Heart left ventricle (tissue), 16 donors: ENCODE measurements at regions not wholly inside any gene's neighbourhood (a gene's known extent, or its start where the extent isn't known, plus 50 kb on each side); places are given as distances from the start of the nearest gene placed in this dataset.
A peak's percentile ranks its signal among the peaks of the same experiment; 100 is the strongest.

Source experiments
- ATAC-seq, 4 donors: fragments of 200-7000 bp; cut with Tn5 transposase; one replicate each; pipeline ENCODE4 v1.9.1; 2020 to 2022; ENCODE audit warnings: moderate library complexity in 4 of 4, mild to moderate bottlenecking in 3 of 4, moderate number of reproducible peaks in 1 of 4
- DNase-seq, 5 donors: peaks; one replicate each; pipeline ENCODE4 v3.0.0-alpha.2; 2020
- H3K27ac ChIP-seq, 12 donors: fragments of 200-600 bp; sonication (generic) in 4 of 12; one replicate each; pipeline versions ENCODE4 v1.5.0 to v1.8.0; 2016 to 2022; ENCODE audit warnings: mild to moderate bottlenecking in 2 of 12
- H3K27me3 ChIP-seq, 9 donors: fragments of 200-600 bp; sonication (generic) in 2 of 9; one replicate each; pipeline versions ENCODE4 v1.5.1 to v1.8.0; 2016 to 2022; ENCODE audit warnings: mild to moderate bottlenecking in 3 of 9
- H3K36me3 ChIP-seq, 9 donors: fragments of 200-600 bp; sonication (generic) in 2 of 9; one replicate each; pipeline versions ENCODE4 v1.5.0 to v1.8.0; 2018 to 2022; ENCODE audit warnings: mild to moderate bottlenecking in 2 of 9
- H3K4me1 ChIP-seq, 12 donors: fragments of 200-600 bp; sonication (generic) in 4 of 12; one replicate each; pipeline versions ENCODE4 v1.5.0 to v1.8.0; 2016 to 2022; ENCODE audit warnings: mild to moderate bottlenecking in 3 of 12
- H3K4me3 ChIP-seq, 12 donors: fragments of 200-600 bp; sonication (generic) in 4 of 12; one replicate each; pipeline versions ENCODE4 v1.5.0 to v1.8.0; 2017 to 2022; ENCODE audit warnings: mild to moderate bottlenecking in 9 of 12, moderate library complexity in 4 of 12
- H3K9me3 ChIP-seq, 12 donors: fragments of 200-600 bp; sonication (generic) in 4 of 12; one replicate each; pipeline versions ENCODE4 v1.5.0 to v1.8.0; 2016 to 2022; ENCODE audit warnings: mild to moderate bottlenecking in 1 of 12
- CTCF ChIP-seq, 12 donors: fragments of 200-600 bp; sonication (generic) in 4 of 12; IDR thresholded peaks; one replicate each; pipeline versions ENCODE4 v1.5.0 to v1.8.0; 2018 to 2022; ENCODE audit warnings: antibody characterized with exemption in 12 of 12, mild to moderate bottlenecking in 5 of 12
- POLR2A ChIP-seq, 2 donors: fragments of 450-650 bp; IDR thresholded peaks; one replicate each; pipeline ENCODE4 v1.6.1; 2017; ENCODE audit warnings: antibody characterized with exemption in 2 of 2, mild to moderate bottlenecking in 2 of 2, moderate library complexity in 2 of 2
- WGBS, 4 donors: extraction: QIAGEN DNeasy Blood & Tissue Kit in 2 of 4; methylation state at CpG; one replicate each; pipeline versions ENCODE4 v1.1.5 to v1.1.7; 2013 to 2018; 5-methylcytosine and 5-hydroxymethylcytosine counted together
- intact Hi-C, 10 donors: fragments of 100-400 bp; cut with DNase I; formaldehyde crosslinking; loops; one replicate each; pipeline versions ENCODE4 v1.11.1 to v1.14.2; 2022
- donor health status: ischemic (EF 13 %, LVEDD 7.1; RV severe dilation, severe dysfunction).
- donor health status: healthy with polysubstance abuse.
- donor health status: DM: no; HTN: yes; CAD: no.
- donor health status: DM: no; HTN: no; CAD: no.
- donor health status: ischemic (EF 25% LVEDD 6.9; RV normal size, moderate dysfunction).
- donor health status: ischemic (EF 25% LVEDD 5.7; RV mildly dilated, moderate dysfunction).
- donor health status: healthy.
- donor health status: DM: yes; HTN: yes; CAD: no.
- donor health status: ischemic (EF 35%, LVEDD 5.7; RV mildly dilated, moderate dysfunction).
- donor health status: nonischemic (EF 11% LVEDD 7.7; RV severe dilation, severe dysfunction).
- donor health status: DM: yes; HTN: yes; CAD: no.
- donor health status: PGD.
- donor health status: ischemic (EF 29% LVEDD 5.4; RV normal size, mild dysfunction).
- donor health status: nonischemic (EF 23%, LVEDD 6.1; RV moderate dilation, normal function).

- Histone ChIP-seq H3K9me3 (peaks cover 0 to 18% (median 0%) of the 10 kb centered on the region in 12 donors), H3K27ac (no peak overlapping the region), H3K27me3 (no peaks in the 10 kb centered on the region), H3K4me1 (no peaks in the 10 kb centered on the region), H3K36me3 (no peaks in the 10 kb centered on the region), H3K4me3 (no peak overlapping the region)
- no peak for TF ChIP-seq CTCF (IDR thresholded peaks at IDR 0.05)
- no peak for TF ChIP-seq POLR2A (IDR thresholded peaks at IDR 0.05)
- WGBS, 4 donors = 83 to 87% (median 87%) methylated on average over 4 of the region's 4 CpGs
- intact Hi-C loops = no loop called here
- ATAC-seq (no peak), DNase-seq (no peak)
Observed at GRCh38 chr11:96785073-96785472, 395.3 kb downstream of the JRKL start.

GRCh38 chr11:96794152-96794551, 404.3 kb downstream of the JRKL start:
- ATAC-seq (no peak), DNase-seq (no peak)
- H3K4me1 ChIP-seq = peaks cover 0 to 2% (median 0%) of the 10 kb centered on the region in 12 donors
- H3K27ac ChIP-seq = no peak overlapping the region
- peaks cover 0 to 9% (median 0%) of the 10 kb centered on the region in 12 donors for H3K9me3 ChIP-seq
- H3K4me3 ChIP-seq = no peak overlapping the region
- no peak for TF ChIP-seq CTCF (IDR thresholded peaks at IDR 0.05)
- no peak for TF ChIP-seq POLR2A (IDR thresholded peaks at IDR 0.05)
- no peaks in the 10 kb centered on the region for H3K36me3 ChIP-seq
- WGBS, 4 donors = 77 to 89% (median 86%) methylated on average over 2 of the region's 2 CpGs
- intact Hi-C loops = loop anchor here in 2 of 10 donors (10.0 kb wide), 1 partner anchor 329 kb away; no protein-coding TSS in a partner anchor
- H3K27me3 ChIP-seq = no peaks in the 10 kb centered on the region

- peak overlapping the region in 3 of 12 donors; percentile 20 to 46 (median 25) for H3K27ac ChIP-seq
- ATAC-seq (peak; percentile 87 to 99 (median 94)), DNase-seq (no peak)
- intact Hi-C loops = loop anchor here in 3 of 10 donors (5.0 to 10.0 kb wide), 2 partner anchors 331 to 334 kb away; no protein-coding TSS in a partner anchor
- no peaks in the 10 kb centered on the region for H3K9me3 ChIP-seq
- H3K4me3 ChIP-seq = no peak overlapping the region
- TF ChIP-seq POLR2A (IDR thresholded peaks at IDR 0.05) = no peak
- TF ChIP-seq CTCF (IDR thresholded peaks at IDR 0.05) = no peak
- H3K36me3 ChIP-seq = no peaks in the 10 kb centered on the region
- 39 to 57% (median 41%) methylated on average over 1 of the region's 1 CpG for WGBS, 4 donors
- H3K4me1 ChIP-seq = peaks cover 0 to 2% (median 0%) of the 10 kb centered on the region in 12 donors
- H3K27me3 ChIP-seq = no peaks in the 10 kb centered on the region
Observed at GRCh38 chr11:96798445-96798844, 408.6 kb downstream of the JRKL start.

- Histone ChIP-seq H3K27ac (no peak overlapping the region), H3K4me3 (no peak overlapping the region), H3K4me1 (no peaks in the 10 kb centered on the region), H3K9me3 (peaks cover 0 to 3% (median 0%) of the 10 kb centered on the region in 12 donors), H3K27me3 (no peaks in the 10 kb centered on the region), H3K36me3 (no peaks in the 10 kb centered on the region)
- TF ChIP-seq POLR2A (IDR thresholded peaks at IDR 0.05) (no peak), CTCF (IDR thresholded peaks at IDR 0.05) (no peak)
- WGBS, 4 donors = 51 to 59% (median 55%) methylated on average over 3 of the region's 3 CpGs
- ATAC-seq (no peak), DNase-seq (no peak)
- intact Hi-C loops = no loop called here
Observed at GRCh38 chr11:96815236-96815635, 425.4 kb downstream of the JRKL start.
